GM10248 (cell line): ENCODE measurements at regions not wholly inside any gene's neighbourhood (a gene's known extent, or its start where the extent isn't known, plus 50 kb on each side); places are given as distances from the start of the nearest gene placed in this dataset.

Experiments used
- CTCF ChIA-PET: fragments of 300-600 bp; sonication (Branson Sonifier 250); formaldehyde crosslinking; extraction: SDS; loops from one replicate; lab custom pipeline; 2021; ENCODE audit warnings: antibody characterized with exemption; lab: Yijun Ruan, JAX
- POLR2A ChIA-PET: fragments of 350-650 bp; sonication (Branson Sonifier 250); formaldehyde crosslinking; extraction: SDS; loops from one replicate; lab custom pipeline; 2020; ENCODE audit warnings: antibody characterized with exemption; lab: Yijun Ruan, JAX
- DNase-seq: peaks from one replicate; pipeline ENCODE4 v3.0.0; 2012; ENCODE audit errors: extremely low spot score
- CTCF ChIP-seq: IDR thresholded peaks from 2 replicates; pipeline ENCODE4 v1.5.1; 2012; ENCODE audit warnings: mild to moderate bottlenecking, low read depth; ENCODE audit errors: extremely low read depth, missing control alignments, control extremely low read depth

- no peak for TF ChIP-seq CTCF
- ChIA-PET CTCF (interaction anchor here (0.8 to 2.1 kb wide), 2 partner anchors 16 to 466 kb away, joined by 3 to 5 read pairs; no protein-coding TSS in a partner anchor), POLR2A (no interaction called here)
- DNase-seq = no peak
Observed at GRCh38 chr13:73820688-73821087, 313.5 kb downstream of the KLF12 start.

- DNase-seq = no peak
- POLR2A ChIA-PET = no interaction called here
- TF ChIP-seq CTCF = no peak
- CTCF ChIA-PET = interaction anchor here (0.8 kb wide), 1 partner anchor 467 kb away, joined by 3 read pairs; no protein-coding TSS in a partner anchor
Observed at GRCh38 chr13:73820285-73820684, 313.9 kb downstream of the KLF12 start.

- no peak for DNase-seq
- no peak for TF ChIP-seq CTCF
- CTCF ChIA-PET = no interaction called here
- POLR2A ChIA-PET = no interaction called here
Observed at GRCh38 chr13:73819711-73820110, 314.5 kb downstream of the KLF12 start.

GRCh38 chr13:73816702-73817101 is 317.5 kb downstream of the KLF12 start:
- no peak for TF ChIP-seq CTCF
- no peak for DNase-seq
- POLR2A ChIA-PET = no interaction called here
- CTCF ChIA-PET = no interaction called here

GRCh38 chr13:73815796-73816195 is 318.4 kb downstream of the KLF12 start:
- ChIA-PET CTCF (interaction anchor here (0.7 to 2.1 kb wide), 3 partner anchors 13 to 48 kb away, joined by 3 to 4 read pairs (median 4); no protein-coding TSS in a partner anchor), POLR2A (no interaction called here)
- TF ChIP-seq CTCF = no peak
- no peak for DNase-seq

- POLR2A ChIA-PET = no interaction called here
- DNase-seq = no peak
- CTCF ChIA-PET = interaction anchor here (1.1 to 1.6 kb wide), 2 partner anchors 11 to 476 kb away, joined by 4 read pairs; no protein-coding TSS in a partner anchor
- no peak for TF ChIP-seq CTCF
Observed at GRCh38 chr13:73810647-73811046, 323.6 kb downstream of the KLF12 start.
